ENCODE measurements at regions not wholly inside any gene's neighbourhood (a gene's known extent, or its start where the extent isn't known, plus 50 kb on each side); places are given as distances from the start of the nearest gene placed in this dataset.
"Not testable (repeated sequence)": the region's sequence is repeated elsewhere in the genome, so short reads cannot be mapped to it uniquely, and the experiment has no call there.

DNA sequence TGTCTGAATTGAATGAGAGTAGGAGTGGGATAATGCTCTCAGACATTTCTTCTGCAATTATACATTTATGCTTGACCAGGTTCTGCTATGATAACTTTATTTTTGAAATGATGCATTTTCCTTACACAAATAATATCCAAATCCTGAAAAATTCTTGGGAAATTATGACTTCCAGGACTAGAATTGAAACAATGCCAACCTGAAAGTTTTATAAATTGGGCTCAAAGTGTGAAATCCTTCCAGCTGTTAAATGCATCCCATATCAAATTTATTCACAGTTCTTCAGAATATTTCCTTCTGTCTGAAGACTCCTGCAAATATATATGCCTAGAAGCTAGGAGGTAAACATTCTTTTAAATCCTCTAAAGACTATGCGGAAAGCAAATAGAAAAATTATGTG lies 155.7 kb upstream of the EYA4 start:
- no peak for DNase-seq (ENCODE audit: low read depth)
- TF ChIP-seq, protein P1, sequence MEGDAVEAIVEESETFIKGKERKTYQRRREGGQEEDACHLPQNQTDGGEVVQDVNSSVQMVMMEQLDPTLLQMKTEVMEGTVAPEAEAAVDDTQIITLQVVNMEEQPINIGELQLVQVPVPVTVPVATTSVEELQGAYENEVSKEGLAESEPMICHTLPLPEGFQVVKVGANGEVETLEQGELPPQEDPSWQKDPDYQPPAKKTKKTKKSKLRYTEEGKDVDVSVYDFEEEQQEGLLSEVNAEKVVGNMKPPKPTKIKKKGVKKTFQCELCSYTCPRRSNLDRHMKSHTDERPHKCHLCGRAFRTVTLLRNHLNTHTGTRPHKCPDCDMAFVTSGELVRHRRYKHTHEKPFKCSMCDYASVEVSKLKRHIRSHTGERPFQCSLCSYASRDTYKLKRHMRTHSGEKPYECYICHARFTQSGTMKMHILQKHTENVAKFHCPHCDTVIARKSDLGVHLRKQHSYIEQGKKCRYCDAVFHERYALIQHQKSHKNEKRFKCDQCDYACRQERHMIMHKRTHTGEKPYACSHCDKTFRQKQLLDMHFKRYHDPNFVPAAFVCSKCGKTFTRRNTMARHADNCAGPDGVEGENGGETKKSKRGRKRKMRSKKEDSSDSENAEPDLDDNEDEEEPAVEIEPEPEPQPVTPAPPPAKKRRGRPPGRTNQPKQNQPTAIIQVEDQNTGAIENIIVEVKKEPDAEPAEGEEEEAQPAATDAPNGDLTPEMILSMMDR (IDR thresholded peaks at IDR 0.05; ENCODE audit: insufficient read depth, low read depth, low read length): no peak
- no peaks in the 10 kb centered on the region for H3K27me3 ChIP-seq (ENCODE audit: control insufficient read depth, insufficient read depth, low read length)
- H3K4me3 ChIP-seq (ENCODE audit: low read depth, low read length): no peak overlapping the region
- CTCF ChIA-PET: interaction anchor here (0.5 kb wide), 1 partner anchor 49 kb away, joined by 3 read pairs; no protein-coding TSS in a partner anchor
- POLR2A ChIA-PET: no interaction called here
- H3K36me3 ChIP-seq (ENCODE audit: control insufficient read depth, insufficient read depth, low read length): no peaks in the 10 kb centered on the region

DNA sequence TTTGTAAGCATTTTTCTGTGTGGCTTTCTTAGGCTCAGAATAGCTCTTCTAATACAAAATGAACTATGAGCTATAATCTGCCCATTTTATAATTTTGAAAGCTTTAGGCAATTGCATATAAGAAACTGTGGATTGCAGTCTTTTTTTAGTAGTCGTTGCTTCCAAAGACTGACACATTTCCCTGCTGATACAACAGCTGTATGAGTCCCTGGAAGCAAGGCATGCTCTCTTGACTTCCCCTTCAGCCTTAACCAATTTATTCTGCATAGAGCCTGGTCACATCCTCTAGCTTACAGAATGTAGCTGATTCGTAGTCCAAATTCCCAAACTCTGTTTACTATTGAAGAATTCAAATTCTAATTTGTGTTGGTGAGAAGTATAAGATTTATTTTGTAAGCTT lies 155.3 kb upstream of the EYA4 start:
- Histone ChIP-seq H3K4me3 (ENCODE audit: low read depth, low read length) (no peak overlapping the region), H3K27me3 (ENCODE audit: control insufficient read depth, insufficient read depth, low read length) (no peaks in the 10 kb centered on the region), H3K36me3 (ENCODE audit: control insufficient read depth, insufficient read depth, low read length) (no peaks in the 10 kb centered on the region)
- TF ChIP-seq, protein P1 (IDR thresholded peaks at IDR 0.05; ENCODE audit: insufficient read depth, low read depth, low read length): no peak
- ChIA-PET CTCF (interaction anchor here (0.5 kb wide), 1 partner anchor 50 kb away, joined by 3 read pairs; no protein-coding TSS in a partner anchor), POLR2A (no interaction called here)
- DNase-seq (ENCODE audit: low read depth): no peak

GRCh38 chr6:133088931-133089695 lies 152.0 kb upstream of the EYA4 start:
- POLR2A ChIA-PET: no interaction called here
- Histone ChIP-seq H3K27me3 (ENCODE audit: control insufficient read depth, insufficient read depth, low read length) (no peaks in the 10 kb centered on the region), H3K36me3 (ENCODE audit: control insufficient read depth, insufficient read depth, low read length) (no peaks in the 10 kb centered on the region), H3K4me3 (ENCODE audit: low read depth, low read length) (no peak overlapping the region)
- CTCF ChIA-PET: interaction anchor here (1.1 kb wide), 1 partner anchor 36 kb away, joined by 3 read pairs; no protein-coding TSS in a partner anchor
- TF ChIP-seq, protein P1 (IDR thresholded peaks at IDR 0.05; ENCODE audit: insufficient read depth, low read depth, low read length): no peak
- no peak for DNase-seq (ENCODE audit: low read depth)

DNA sequence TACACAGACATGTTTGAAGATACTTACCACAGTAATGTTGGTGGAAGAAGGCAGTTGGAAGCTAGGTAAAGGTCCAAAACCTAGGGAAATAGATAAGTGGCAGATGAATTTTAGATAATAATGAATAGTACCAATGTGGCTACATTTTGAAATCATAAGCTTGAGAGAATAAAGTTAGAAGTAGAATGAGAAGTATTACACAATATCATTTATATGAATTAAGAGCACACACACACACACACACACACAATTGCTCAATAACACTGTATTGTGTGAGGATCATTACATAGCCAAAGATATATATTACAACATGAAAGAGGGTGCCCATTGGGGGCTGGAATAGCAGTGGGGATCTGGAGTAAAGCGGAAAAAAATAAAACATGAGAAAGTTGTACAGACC lies 149.0 kb upstream of the EYA4 start:
- POLR2A ChIA-PET: no interaction called here
- TF ChIP-seq, protein P1 (IDR thresholded peaks at IDR 0.05; ENCODE audit: insufficient read depth, low read depth, low read length): no peak
- no peak overlapping the region for H3K4me3 ChIP-seq (ENCODE audit: low read depth, low read length)
- DNase-seq (ENCODE audit: low read depth): no peak
- no peaks in the 10 kb centered on the region for H3K27me3 ChIP-seq (ENCODE audit: control insufficient read depth, insufficient read depth, low read length)
- CTCF ChIA-PET: interaction anchor here (1.5 kb wide), 1 partner anchor 9 kb away, joined by 3 read pairs; no protein-coding TSS in a partner anchor
- no peaks in the 10 kb centered on the region for H3K36me3 ChIP-seq (ENCODE audit: control insufficient read depth, insufficient read depth, low read length)

- CTCF ChIA-PET: interaction anchor here (1.5 kb wide), 1 partner anchor 9 kb away, joined by 3 read pairs; no protein-coding TSS in a partner anchor
- DNase-seq (ENCODE audit: low read depth): no peak
- H3K27me3 ChIP-seq (ENCODE audit: control insufficient read depth, insufficient read depth, low read length): no peaks in the 10 kb centered on the region
- POLR2A ChIA-PET: no interaction called here
- no peak overlapping the region for H3K4me3 ChIP-seq (ENCODE audit: low read depth, low read length)
- H3K36me3 ChIP-seq (ENCODE audit: control insufficient read depth, insufficient read depth, low read length): no peaks in the 10 kb centered on the region
- TF ChIP-seq, protein P1 (IDR thresholded peaks at IDR 0.05; ENCODE audit: insufficient read depth, low read depth, low read length): no peak
Observed at GRCh38 chr6:133092771-133093170, 148.4 kb upstream of the EYA4 start.

DNA sequence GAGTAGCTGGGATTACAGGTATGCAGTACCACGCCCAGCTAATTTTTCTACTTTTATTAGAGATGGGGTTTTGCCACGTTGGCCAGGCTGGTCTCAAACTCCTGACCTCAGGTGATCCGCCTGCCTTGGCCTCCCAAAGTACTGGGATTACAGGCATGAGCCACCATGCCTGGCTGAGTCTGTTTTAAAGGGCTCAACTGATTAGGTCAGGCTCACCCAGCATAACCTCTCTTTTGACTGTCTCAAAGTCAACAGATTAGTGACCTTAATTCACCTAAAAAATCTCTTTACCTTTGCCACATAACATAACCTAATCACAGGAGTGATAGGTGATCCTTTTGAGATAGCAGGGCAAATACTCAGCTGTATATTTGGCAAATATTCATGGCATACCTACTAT lies 147.9 kb upstream of the EYA4 start:
- DNase-seq (ENCODE audit: low read depth); POLR2A ChIA-PET; H3K4me3 ChIP-seq (ENCODE audit: low read depth, low read length); H3K36me3 ChIP-seq (ENCODE audit: control insufficient read depth, insufficient read depth, low read length); H3K27me3 ChIP-seq (ENCODE audit: control insufficient read depth, insufficient read depth, low read length): not testable (repeated sequence)
- CTCF ChIA-PET: interaction anchor here (1.5 kb wide), 1 partner anchor 10 kb away, joined by 3 read pairs; no protein-coding TSS in a partner anchor
